CD4-positive, alpha-beta T cell treated with Interferon gamma for 1 hour (primary cell): ENCODE measurements at regions not wholly inside any gene's neighbourhood (a gene's known extent, or its start where the extent isn't known, plus 50 kb on each side); places are given as distances from the start of the nearest gene placed in this dataset.

ENCODE experiments used
- DNase-seq: peaks from one replicate; pipeline ENCODE4 v3.0.0-alpha.2; 2020

DNA sequence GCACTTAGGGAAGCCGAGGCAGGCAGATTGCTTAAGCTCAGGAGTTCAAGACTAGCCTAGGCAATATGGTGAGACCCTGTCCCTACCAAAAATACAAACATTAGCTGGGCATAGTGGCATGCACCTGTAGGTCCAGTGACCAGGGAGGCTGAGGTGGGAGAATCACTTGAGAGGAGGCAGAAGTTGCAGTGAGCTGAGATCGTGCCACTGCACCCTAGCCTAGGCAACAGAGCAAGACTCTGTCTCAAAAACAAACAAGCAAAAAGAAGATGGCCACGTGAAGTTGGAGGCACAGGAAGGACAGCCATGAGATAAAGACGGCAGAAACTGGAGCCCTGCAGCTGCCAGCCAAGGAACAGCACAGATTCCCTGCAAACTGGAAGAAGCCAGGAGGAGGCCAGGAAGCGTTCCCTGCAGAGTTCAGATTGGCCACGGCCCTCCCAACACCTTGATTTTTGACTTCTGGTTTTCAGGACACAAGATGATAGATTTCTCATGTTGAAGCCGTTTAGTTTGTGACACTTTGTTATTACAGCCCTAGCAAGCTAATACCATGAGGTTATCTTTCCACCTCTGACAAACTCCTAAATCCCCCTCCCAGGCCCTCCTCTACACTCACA, 786.7 kb downstream of the UQCRFS1 start:
- DNase-seq, result no peak

DNA sequence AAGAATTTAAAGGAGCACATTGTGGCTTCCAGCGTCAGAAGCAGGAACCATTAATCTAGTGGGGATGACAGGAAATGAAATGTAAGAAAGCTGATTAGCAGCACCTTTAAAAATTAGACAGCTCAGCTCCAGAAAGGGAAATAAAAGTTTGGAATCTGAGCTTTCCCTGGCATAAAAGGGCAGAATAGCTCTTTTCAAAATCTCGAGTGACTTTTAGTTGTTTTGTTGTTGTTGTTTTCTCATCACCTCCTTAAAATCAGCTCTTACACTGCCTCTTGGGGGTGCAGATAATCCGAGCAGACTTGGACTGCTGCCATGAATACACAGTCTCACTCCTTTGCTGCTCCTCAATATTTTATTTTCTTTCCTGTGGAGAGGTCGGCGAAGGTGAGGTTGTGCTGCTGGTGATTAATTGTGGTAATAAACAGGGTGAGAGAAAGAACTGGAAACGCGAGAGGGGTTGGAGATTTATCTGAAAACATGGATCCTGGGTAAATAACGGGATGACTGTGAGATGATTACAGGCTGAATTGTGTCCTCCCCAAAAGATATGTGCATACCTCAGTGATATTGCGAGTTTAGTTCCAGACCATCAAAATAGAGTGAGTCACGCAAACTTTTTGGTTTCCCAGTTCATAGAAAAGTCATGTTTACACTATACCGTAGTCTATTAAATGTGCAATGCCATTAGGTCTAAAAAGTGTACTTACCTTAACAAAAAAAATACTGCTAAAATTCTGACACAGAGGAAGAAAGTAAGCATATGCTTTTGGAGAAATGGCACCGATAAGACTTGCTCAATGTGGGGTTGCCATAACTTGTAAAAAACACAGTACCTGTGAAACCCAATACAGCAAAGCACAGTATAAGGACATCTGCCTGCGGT, 787.7 kb downstream of the UQCRFS1 start:
- no peak for DNase-seq

DNA sequence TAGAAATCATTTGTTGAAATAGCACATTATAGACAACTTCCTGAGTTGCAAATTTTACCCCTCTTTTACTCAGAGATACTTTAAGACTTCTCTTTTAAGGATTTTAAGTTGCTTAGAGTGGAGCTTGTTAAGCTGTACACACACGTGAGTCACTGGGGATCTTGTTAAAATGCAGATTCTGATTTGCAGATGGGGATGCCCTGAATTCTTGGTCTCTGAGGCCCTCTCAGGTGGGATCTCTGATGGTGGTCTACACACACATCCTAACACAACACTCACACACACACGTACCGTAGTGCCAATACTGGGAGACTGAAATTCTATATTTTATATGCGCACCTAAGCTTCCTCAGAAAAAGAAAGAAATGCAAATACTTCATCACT, 788.3 kb downstream of the UQCRFS1 start:
- no peak for DNase-seq

DNA sequence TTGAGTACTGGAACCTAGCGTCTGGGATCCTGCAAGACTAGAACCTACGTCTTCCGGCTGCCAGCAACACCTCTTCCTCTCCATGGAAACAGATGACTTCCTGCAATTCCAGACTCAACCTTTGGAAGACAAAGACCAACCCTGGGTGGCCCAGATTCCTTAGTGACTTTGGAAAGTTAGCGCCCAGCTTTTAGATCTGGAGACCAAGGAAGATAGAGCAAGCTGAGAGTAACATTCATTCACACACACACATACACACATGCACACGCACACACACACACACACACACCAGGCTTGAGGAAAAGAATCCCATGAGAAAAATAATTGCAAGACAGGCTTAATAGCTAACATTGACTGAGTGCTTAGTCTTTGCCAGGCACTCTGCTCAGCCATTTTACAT, 788.9 kb downstream of the UQCRFS1 start:
- no peak for DNase-seq

DNA sequence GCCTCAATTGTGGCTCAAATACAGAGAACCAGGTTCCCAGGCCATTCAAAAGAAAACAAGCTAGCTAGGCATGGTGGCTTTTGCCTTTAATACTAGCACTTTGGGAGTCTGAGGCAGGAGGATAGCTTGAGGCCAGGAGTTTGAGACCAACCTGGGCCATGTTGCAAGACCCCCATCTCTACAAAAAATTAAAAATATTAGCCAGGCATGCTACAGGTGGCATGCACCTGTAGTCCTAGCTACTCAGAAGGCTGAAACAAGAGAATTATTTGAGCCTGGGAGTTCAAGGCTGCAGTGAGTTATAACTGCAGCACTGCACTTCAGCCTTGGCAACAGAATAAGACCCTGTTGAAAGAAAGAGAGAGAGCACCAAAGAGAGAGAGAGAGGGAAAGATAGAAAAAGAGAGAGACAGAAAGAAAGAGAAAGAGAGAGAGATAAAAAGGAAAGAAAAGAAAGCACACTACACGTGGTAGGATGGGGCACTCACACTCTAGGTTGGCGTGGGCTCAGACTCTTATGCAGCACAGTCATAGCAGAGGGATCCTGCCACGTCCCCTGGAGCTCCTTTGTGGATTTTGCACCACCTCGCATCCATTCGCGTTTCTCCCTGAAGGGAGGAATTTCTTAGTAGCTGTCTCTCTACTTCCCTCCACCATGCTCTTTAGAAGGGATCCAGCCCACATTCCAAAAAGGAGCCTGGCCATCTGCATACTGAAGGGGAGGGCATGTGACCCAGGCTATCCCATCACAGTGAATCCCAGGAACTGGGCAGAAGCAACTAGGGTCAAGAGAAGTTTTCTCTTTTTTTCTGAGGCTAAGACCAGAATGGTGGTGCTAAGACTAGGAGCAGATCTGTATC, 789.9 kb downstream of the UQCRFS1 start:
- DNase-seq, result no peak

DNA sequence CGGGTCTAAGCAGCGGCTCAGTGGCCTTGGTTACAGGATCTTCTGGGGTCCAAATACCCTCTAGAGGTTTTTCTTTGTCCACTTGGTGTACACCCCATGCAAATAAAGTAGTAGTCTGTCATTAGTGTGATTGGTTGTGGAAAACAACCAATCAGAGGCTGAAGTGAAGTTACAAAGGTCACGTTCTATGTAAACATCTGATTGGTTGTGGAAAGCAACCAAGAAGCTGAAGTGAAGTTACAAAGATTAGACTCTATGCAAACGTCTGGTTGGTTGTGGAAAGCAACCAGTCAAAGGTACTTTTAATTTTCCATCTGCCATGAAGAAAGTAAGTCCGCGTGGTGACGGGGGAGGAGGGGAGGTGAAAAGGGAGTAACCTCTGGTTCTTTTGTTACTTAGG, 790.9 kb downstream of the UQCRFS1 start:
- no peak for DNase-seq

DNA sequence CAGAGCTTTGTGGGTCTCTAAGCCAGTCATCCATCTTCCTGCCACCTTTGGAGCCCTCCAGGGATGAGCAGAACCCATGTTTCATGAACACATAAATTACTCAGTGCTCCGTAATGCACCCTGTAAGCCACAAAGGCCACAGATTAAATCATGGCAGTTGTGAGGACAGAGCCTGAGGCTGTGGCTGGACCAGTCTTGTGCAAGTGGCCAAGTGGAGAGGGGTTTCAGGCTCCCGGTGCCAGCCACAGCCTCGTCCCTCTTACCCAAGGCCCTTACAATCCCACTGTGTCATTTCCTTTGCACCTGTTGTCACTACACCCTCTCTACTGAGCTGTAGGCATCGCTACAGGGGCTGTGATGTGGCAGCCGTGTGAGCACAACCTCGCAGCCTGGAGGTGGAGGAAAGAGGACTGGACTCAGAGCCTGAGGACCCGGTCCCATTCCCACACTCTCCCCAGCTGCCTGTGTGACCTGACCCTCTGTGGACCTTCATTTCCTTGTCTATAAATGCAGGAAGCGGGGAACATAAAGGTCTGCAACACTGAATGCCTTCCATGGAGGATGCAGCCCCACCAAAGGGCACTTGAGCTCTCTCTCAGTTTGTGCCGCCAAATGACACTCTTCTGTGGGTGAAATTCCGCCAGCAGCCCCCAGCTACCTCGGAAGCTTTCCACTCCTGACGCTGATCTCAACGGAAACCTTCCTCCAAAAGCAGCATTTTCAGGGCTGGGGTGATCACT, 792.0 kb downstream of the UQCRFS1 start:
- DNase-seq, result no peak

DNA sequence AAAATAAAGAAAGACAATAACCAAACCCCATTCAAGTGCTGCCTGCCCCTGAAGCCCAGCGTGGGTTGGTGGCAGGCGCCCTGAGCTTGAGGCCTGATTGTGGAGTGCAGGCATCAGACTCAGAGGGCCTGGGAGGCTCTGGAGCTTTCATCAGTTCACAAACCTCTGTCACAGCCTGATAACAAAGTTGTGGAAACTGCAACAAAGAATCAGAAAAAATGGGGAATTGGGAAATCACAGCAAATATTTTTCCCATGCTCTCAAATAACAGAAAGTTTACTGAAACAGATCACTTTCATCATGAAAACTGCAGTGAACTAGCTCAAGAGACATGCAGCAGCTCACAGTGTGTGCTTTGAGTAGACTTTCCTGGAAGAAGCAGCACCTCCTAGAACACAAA, 793.6 kb downstream of the UQCRFS1 start:
- DNase-seq, result no peak

DNA sequence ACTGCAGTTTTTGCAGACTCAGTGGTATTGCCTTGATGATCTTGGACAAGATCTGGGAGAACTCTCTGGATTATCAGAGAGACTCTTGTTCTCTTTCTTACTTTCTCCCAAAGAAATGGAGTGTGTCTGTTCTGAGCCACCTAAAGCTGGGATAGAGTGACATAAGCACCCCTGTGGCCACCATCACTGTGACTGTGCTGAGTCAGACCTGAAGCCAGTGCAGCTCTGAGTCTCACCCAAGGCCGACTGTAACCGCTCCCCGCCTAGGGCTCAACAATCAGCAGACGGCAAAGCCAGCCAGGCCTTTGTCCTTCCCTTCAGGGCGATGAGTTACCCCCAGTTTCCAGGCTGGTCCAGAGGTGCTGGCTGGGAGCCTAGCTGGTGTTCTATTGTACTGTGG, 795.6 kb downstream of the UQCRFS1 start:
- DNase-seq, result no peak

DNA sequence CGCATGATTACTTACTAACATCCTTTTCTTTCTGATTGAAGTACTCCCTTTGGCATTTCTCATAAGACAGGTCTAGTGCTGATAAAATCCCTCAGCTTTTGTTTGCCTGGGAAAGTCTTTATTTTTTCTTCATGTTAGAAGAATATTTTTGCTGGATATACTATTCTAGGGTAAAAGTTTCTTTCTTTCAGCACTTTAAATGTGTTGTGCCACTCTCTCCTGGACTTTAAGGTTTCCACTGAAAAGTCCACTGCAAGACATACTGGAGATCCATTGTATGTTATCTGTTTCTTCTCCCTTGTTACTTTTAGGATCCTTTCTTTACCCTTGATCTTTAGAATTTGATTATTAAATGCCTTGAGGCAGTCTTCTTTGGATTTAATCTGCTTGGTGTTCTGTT, 796.7 kb downstream of the UQCRFS1 start:
- DNase-seq, result no peak

DNA sequence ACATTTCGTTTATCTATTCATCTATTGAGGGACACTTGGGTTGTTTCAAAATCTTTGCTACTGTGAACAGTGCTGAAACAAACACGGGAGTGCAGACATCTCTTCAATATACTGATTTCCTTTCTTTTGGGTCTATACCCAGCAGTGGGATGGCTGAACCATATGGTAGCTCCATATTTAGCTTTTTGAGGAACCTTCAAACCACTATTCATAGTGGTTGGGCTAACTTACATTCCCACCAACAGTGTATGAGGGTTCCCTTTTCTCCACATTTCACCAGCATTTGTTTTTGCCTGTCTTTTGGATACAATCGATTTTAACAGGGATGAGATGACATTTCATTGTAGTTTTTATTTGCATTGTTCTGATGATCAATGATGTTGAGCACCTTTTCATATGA, 798.2 kb downstream of the UQCRFS1 start:
- no peak for DNase-seq

DNA sequence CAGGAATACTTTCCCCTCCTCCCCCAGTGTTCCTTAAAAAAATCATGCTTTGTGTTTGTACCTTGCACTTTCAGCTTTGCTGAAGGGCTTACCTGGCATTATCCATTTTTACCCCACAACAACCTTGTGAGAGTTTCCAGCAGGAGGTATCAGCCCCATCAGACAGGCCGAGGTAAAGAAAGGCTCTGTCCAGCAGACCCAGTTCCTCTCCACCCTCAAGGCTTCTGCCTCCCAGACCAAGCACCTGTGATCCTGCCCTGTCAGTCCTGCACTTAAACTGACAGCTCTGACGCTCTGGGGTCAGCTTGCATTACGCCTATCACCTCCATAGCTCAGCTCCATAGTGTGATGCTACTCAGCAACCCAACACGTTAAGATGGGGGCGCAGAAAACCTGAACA, 803.1 kb downstream of the UQCRFS1 start:
- DNase-seq, result no peak

DNA sequence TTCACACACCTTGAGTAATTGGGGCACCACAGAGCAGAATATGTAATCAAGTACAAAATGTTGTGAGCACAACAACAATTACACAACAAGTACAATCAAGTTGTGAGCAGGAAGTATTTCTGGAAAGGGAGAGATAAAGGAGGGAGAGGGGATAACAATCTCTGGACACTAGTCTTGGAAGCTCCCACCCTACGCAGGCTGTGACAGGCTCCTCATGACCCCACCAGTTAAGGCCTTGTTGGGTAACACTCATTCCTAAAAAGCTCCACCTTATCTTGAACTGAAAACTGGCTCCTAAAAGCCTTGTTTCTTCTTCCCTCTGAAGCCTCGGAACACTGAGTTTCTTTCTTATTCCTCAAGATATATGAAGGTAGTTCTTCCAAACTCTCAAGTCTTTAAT, 806.0 kb downstream of the UQCRFS1 start:
- DNase-seq, result no peak

DNA sequence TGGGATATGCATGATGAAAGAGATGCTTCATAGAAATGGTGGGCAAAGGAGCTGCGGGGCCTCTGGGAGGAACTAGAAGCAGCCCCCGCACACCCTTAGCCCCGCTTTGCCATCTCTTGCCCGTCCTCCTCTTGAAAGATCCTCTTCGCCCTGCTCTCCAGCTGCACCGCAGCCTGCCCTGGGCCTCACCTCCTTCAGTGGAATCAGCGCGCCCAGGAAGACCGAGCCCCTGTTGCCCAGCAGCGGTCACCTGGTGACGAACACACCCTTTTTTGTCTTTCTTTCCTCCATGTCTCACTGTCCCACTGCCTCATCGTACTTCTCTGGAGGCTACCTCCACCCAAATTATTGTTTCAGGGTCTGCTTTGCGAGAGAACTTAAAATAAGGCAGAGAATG, 807.6 kb downstream of the UQCRFS1 start:
- no peak for DNase-seq

DNA sequence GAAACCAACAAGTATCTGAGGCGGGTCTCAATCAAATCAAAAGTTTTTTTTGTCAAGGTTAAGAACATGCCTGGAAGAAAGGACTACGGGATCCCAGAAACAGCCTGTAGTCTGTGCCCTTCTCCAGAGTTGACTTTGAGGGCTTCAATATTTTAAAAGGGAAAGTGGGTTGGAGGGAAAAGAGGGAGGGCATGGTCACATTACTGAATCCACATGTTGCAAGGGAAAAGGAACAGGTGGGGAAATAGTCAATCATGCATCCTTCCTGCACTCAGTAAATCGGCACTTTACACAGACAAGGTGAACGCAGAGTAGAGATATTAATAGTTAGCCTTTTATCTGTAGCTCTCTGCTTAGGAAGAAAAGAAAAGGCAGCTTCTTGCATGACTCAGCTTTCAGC, 808.5 kb downstream of the UQCRFS1 start:
- no peak for DNase-seq

DNA sequence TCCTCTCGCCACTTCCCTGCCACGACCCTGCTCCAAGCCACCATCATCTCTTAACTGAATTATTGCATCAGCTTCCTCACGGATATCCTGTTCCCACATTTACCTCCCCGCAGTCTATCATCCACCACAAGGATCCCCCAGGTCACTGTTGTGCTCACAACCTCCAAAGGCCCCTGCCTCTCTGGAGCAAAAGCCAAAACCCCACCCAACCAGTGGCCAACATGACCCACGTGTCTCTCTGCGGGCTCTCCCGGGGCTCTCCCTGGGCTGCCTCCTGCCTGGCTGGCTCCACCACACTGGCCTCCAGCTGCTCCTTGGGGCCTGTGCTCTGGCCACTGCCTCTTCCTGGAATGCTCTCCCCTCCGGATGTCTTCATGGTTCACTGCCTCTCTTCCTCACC, 809.3 kb downstream of the UQCRFS1 start:
- DNase-seq, result no peak

DNA sequence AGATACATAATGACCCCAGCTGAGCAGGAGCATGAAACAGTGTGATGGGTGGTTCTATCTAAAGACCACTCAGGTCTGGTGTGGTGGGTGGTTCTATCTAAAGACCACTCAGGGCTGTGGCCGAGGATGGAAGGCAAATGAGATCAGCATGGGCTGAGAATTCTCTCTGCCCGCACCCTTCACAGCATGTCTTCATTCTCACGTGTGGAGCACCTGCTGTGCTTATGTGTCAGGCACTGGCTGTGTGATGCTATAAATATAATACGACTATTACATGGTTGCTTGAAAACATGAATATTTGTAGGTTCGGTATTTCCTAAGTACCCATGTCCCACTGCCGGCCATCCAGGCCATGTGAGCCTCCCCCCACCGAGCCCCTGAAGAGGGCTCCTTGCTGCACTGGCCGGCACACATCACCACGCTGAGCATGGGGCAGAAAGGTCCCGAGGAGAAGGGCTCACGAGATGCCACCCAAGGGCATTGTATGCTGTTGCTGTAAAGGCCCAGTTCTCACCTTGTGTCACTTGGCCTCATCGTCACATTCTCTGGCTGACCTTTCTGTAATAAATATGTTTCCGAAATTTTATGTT, 810.2 kb downstream of the UQCRFS1 start:
- no peak for DNase-seq

DNA sequence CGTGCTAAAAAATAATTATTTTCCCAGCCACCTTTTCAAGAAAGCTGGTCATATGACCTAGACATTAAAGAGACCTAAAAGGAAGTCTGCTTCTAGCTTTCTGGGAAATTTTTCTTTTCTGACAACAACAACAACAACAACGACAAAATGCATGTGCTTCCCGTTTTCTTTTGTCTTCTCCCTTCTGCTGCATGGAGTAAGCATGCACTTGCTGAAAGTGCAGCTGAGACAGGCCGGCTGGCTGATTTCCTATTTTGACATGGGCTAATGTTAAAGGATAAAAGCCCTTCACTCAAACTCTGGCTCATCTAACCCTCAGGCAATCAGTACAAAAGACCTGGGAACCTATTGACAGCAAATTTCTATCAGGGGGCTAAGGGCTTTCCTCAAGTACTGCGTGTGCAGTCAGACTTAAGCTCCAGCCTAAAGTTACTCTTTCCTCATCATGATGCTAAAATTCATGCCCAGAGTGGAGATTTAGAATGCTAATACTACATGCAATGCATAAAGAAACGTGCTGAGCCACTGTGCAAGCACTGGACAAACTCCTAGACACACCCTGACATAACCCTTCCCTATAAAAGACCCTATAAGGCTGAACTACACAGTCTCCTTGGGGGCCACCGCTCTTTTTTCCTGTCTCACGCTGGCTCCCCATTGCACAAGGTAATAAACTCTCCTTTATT, 811.1 kb downstream of the UQCRFS1 start:
- DNase-seq, result no peak

DNA sequence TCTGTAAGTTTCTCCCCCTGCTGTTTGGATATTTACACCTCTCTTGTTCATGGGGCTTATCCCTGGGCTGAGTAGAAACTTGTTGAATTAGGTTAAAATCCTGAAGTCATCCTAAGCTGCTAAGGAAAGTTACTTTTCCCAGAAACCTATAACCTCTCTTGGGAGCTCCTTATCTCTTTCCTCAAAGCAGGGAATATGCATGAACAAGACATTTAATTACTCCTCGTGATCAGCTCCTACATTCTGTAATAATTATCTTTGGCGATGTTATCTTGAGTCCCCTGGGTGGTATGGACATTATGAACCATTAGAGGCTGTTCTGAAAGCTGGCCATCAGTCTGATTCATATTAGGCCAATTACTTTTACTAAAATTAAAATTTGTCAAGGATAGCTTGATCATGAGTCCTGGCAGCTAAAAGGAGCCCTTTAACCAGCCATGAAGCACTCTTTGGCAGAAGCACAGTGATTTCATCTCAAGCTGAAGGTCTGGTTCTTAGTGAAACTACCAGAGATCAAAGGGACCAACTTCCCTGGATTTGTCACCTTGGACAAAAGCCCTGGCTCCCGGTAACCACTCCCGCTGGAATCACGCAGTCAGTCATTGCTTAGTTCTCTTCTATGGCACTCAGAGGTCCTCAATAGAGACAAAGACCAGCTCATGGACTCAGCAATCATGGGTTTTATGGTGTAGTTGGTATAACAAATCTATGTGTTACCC, 811.8 kb downstream of the UQCRFS1 start:
- DNase-seq, result no peak

DNA sequence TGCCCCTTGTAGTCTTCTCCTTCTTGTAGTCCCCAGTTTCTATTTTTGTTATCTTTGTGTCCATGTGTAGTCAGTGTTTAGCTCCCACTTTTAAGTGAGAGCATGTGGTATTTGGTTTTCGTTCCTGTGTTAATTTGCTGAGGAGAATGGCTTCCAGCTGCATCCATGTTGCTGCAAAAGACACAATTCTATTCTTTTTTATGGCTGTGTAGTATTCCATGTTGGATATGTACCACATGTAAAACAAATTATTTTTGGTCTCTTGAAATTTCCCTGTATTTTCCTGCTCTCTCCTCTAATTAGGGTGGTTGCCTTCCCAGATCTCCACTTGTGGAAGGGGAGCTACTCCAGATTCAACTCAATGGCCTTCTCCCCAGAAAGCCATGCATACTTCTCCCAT, 813.8 kb downstream of the UQCRFS1 start:
- no peak for DNase-seq

DNA sequence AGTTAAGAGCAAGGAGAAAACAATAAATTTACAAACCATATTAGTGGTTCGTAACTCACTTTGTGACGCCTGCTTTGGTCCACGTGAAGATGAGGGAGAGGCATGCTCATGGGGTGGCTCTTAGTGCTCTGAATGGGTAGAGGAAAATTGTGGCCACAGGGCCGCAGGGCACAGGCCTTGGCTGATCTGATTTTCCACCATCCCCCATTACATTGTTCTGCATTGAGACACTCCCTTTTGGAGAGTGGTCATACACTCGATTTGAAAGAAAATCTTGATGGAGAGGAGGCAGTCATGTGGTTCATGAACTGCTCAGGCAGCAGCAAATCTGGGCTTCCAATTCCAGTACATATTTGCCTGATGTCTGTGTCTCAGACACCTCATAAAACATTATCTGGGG, 815.2 kb downstream of the UQCRFS1 start:
- DNase-seq, result no peak
